AG08396 (cell line): ENCODE measurements at regions not wholly inside any gene's neighbourhood (a gene's known extent, or its start where the extent isn't known, plus 50 kb on each side); places are given as distances from the start of the nearest gene placed in this dataset.
"Not testable (repeated sequence)": the region's sequence is repeated elsewhere in the genome, so short reads cannot be mapped to it uniquely, and the experiment has no call there.

Experiments used
- DNase-seq: peaks from one replicate; pipeline ENCODE4 v3.0.0; 2012; ENCODE audit warnings: low spot score, mixed read lengths

DNA sequence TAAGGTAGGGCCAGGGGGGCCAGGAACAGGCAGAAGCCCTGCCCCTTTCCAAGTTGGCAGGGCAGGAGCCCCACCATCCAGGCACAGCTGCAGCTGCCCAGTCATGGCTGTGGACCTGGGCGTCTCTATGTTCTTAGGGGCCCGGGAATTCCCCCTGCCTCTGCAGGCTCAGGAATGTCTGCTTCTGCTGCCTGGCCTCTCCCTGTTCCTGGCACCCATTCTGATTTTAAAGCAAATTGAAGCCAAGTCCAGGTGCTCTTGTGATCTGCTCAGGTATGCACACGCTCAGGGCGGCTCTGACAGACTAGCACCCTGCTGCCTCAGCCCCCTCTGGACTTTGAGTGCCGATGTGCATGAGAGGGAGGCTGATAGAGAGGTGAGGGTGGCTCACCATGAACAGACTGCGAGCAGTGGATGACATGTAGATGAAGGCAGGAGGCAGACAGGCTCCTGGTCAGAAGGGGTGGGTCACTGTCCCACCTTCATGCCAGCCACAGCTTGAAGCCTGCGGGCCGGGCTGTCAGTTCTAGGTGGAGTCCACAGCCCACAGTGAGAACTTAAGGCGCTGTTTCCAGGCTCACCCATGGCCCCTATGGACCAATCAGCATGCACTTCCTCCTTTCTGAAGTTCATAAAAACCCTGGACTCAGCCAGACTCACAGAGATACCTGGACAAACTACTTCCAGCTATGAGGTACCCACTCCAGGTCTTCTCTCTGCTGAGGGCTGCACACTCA, 747.8 kb upstream of the GBE1 start:
- no peak for DNase-seq

DNA sequence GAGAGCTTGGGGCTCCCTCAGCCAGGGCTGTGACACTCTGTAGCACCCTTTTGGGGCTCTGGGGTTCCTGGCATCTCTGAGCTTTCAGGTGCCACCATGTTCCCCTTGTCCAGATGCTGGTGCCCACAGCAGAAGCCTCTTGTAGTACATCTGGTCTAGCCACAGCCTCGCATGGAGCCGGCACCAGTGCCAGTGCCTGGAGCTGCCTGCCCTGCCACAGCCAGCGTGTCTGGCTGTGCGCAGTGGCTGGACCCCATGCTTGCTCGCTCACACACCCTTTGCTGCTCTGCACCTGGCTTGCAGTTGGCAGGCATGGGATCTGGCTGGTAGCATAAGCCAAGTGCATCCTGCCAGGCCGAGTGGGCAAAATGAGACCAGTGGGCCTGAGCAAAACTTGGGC, 744.8 kb upstream of the GBE1 start:
- no peak for DNase-seq

DNA sequence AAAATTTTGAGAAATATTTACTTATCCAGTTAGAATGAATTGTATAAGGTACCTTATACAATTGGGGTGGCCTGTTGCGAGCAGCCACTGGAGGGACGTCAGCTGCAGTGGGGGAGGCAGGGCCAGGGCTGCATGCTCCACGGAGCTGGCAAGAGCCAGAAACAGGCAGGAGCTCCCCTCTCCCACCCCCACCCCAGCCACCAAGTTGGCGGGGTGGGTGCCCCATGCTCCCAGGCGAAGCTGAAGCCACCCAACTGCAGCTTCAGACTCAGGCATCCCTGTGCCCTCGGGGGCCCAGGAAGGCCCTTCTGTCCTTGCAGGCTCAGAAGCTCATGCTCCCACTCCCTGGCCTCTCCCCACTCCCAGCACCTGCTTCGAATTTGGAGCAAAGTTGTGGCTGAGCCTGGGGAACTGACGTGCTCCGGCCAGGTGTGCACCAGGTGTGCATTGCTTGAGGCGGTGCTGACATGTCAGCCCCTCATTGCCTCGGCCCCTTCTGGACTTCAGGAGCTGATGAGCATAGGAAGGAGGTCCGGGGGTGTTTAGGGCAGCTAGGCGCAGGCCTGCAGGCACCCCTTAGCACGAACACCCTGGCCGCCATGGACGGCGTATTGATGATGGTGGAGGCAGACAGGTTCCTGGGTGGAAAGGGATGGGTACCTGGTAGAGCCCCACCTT, 743.8 kb upstream of the GBE1 start:
- DNase-seq = no peak

DNA sequence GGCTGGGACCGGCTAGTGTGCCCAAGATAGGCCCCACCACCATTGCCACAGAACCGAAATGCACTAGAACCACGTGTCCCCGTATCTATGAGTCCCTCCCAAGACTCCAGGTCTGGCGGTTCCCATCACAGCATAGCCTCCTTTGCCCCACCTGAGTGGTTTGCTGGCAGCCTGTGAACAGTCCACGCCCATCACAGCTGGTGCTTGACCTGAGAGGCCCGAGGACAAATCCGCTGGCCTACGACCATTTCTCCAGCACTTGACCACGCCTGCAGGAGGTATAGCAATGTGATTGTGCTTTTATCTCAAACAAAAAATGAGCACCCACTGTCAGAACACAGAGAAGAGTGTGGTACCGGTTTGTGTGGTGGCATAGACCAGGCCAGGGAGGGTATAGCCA, 736.7 kb upstream of the GBE1 start:
- DNase-seq = no peak

DNA sequence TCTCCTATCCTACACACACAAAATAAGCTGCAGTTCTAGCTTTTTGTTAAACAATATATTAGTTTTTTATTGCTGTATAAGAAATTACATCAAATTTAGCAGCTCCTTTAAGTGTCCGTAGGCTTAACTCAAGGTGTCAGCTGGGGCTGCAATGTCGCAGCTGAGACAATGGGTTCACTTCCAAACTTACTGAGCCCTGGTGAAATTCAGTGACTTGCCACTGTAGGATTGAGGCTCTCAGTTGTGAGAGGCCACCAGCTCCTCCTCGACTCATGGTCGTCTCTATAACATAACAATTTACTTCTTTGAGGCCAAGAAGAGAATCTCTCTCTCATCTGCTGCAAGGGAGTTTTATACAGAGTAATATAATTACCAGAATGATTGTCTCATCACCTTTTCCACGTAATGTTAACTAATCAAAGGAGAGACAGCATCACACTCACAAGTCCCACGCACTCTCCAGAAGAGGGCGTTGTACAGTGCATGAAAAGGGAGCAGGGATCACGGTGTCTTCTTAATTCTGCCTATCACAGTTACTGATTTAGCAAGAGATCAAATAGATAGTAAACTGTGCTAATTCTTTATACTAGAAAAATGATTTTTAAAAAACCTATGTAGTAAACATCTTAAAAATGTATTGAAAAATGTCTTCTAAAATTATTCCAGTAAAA, 735.6 kb upstream of the GBE1 start:
- DNase-seq = no peak

DNA sequence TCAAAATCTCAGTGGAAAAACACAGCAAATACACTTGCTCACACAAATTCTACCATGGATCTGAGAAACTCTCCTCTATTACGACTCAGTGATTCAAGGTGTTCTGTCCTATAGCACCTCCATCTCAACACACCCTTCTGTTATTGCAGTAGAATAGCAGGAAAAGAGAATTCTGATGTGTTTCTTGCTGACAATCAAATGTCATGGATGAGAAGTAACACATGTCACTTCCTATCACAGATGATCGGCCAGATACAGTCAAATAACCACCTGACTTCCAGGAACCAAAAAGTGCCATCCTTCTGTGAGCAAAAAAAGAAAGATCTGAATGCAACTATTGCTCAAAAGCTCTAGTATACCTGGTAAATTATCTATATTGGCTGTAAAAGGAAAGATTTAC, 734.2 kb upstream of the GBE1 start:
- no peak for DNase-seq

DNA sequence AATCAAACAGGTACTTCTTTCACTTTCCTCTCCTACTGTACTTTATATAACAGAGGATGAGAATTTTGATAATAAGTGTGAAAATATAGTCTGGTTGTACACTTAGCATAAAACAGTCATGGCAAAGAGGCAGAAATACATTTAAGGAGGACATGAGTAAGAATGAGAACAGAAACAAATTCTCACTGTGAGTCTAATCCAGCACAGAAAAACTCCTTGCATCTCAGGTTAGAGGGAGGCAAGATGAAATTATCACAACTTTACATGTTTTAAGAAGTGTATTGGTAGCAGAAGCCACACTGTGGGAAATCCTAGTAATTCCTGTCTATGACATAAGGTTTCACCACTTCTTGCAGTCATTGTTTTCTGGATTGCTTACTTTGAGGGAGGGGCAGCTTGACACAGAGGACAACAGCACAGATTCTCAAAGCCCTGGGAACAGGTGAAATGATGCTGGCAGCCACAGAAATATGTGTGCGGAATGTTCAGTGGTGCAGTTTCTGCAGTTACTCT, 733.6 kb upstream of the GBE1 start:
- no peak for DNase-seq

DNA sequence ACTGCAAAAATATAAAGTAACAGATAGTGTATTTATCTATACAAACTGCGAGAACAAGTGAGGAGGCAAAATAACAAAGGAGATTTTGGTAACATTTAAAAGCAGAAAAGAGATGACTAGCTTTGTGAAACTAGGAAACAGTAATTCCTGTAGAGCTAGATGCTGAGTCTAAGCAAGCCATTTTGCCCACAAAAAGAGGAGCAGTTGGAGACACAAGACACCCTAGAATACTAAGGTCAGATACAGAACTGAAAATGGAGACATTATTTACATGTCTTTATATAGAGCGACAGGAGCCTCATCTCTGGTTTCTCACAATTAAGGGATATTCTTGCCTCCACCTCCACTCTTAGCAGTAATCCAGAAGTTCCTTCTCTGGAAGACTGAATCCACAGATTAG, 732.4 kb upstream of the GBE1 start:
- DNase-seq = no peak

DNA sequence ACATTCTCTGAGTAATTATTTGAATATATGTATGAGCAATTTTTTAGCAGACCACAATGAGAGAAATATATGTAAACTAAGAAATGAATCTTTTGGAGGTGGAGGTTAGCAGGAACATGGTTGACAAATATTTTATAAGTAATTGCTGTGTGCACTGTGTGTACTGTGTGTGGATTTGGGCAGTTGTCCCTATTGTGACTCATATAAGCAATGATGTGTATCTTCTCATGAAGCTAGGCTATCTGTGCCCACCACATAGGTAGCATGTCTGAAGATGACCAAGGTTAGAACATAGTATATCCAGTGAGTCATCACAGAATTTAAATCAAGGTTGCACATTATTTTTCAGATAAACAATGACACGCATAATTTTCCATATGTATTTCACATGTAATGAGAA, 713.9 kb upstream of the GBE1 start:
- no peak for DNase-seq

DNA sequence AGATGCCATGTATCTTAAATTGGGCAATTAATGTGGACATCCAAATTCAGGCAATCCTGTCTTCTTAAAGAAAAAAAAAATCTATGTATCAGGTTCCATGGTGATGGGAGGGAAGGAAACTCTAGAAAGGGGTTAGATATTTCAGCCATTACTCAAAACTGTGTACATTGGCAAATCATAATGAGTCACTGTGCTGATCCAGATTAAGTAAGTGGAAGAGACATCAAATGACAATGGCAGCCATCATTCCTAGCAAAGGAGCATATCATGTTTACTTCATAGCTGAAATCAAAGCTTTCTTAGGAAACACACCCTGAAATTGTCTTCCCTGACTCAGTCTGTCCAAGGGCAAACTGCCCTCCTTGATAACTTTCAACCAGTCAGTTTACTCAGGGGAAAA, 713.3 kb upstream of the GBE1 start:
- DNase-seq = no peak

DNA sequence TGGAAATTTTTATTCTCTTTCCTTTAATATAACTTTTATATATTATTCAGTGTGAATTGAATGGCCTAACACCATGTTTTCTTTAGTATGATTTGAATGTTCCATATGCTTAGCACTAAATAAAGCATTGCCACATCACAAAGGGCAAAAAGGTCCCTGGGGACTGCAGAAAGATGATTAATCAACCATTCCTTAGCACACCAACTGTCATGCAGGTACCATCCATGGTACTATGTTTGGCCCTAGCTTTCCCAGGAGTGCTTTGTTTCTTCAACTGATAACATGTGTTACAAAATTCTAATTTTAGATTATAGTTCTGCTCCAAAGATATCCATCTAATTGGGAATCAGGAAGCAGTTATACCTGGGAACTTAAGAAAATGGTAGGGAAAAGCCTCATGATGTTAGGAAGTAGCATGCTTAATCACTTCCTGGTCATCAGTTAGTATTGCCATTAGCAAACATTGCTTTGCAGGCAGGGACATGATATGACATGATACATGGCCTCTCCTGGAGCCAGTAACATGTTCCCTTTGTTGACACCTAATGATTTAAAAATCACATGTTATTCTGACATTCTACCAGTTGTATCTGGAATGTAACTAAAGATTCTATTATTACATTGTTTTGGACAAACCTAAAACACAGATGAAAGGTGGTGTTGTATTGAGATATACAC, 712.6 kb upstream of the GBE1 start:
- no peak for DNase-seq

DNA sequence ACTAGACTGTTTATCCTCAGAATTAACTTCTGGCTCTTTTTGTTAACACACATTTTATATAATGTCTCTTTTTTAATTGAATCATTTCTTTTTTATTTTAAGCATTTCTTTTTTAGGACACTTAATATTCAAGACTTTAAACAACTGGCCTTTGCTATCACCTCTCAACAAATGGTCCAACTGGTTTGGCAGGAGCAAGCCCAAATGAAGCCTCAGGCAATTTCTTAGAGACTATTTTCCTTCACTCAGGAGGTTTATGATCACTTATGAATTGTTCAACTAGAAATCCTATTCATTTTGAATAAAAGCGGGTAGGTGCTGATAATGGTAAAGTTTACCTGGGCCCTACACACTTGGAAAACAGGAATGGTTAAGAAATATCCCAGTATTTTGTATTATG, 705.6 kb upstream of the GBE1 start:
- no peak for DNase-seq

DNA sequence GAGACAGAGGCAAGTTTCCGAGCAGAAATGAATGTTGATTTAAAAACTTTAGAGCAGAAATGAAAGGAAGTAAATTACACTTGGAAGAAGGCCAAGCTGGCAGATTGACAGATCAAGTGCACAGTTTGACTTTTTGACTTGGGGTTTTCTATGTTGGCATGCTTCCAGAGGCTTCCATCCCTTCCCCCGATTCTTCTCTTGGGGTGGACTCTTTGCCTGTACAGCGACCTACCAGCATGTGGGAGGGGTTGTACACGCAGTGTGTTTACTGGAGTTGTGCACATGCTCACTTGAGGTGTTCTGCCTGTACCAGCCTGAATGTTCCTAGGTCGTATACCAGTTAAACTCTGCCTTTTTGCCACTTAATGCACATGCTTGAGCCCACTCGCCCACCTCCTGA, 701.5 kb upstream of the GBE1 start:
- DNase-seq = no peak

DNA sequence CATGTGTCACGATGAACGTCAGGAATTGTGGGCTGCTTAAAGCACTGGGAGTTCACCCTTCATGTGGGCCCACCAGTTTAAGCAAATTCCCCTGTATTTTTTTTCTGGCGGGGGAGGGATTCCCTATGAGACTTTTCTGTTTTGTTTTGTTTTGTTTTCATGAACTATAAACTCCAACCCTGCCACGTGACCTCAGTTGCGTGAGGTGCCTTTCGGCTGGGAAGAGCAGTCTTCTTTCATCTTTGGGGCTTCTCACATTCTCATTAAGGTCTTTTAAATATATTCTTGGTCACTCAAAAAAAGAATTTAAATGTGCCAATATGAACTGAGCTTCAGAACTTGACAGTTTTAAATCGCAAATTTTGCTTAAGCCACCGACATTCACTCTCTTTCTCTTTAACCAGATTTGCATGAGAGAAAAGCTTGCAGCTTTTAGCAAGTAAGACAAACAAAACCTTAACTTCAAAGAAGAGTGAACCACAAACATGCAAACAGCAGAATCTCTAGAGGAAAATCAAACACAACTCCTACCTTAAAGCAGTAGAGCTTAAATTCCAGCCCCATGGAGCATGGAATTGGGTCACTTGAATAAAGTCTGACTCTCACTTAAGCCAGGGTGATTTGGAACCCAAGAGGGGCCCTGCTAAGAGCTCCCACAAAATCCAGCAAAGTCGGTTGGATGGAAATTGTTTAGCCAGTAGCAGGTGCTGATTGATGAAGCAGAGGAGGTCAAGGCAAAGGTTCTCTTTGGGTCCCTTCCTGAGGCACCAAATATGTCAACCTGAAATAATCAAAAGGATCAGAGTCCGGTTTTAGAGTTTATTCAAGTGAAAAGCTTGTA, 699.8 kb upstream of the GBE1 start:
- DNase-seq = no peak

DNA sequence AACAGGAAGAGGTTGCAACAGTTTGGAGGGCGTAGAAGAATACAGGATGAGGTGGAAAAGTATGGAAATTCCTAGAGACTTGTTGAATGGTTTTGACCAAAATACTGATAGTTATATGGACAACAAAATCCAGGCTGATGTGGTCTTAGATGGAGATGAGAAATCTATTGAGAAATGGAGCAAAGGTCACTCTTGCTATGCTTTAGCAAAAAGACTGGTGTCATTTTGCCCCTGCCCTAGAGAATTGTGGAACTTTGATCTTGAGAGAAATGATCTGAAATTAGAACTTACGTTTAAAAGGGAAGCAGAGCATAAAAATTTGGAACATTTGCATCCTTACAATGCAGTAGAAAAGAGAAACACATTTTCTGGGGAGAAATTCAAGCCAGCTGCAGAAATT, 686.9 kb upstream of the GBE1 start:
- DNase-seq = no peak

DNA sequence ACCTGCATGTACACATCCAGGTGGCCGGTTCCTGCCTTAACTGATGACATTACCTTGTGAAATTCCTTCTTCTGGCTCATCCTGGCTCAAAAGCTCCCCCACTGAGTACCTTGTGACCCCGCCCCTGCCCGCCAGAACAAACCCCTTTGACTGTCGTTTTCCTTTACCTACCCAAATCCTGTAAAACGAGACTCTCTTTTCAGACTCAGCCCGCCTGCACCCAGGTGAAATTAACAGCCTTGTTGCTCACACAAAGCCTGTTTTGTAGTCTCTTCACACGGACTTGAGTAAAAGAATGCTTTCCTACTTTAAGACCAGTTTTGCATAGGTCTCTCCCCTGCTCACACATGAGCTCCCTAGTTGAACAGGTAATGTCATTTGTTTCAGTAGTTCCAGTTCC, 667.4 kb upstream of the GBE1 start:
- DNase-seq = not testable (repeated sequence)

DNA sequence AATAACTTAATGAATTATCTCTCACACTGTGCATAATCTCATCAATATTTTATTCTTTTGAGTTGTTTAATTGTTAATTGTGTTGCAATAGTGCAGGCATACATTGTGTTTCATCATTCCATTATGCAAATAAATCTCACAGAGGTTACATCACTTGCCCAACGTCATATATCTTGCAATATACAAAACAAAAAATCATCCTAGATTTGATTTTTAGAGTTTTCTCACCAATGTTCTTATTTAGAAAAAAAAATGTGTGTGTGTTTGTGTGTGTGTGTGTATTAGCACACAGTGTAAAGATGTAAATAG, 662.5 kb upstream of the GBE1 start:
- no peak for DNase-seq

DNA sequence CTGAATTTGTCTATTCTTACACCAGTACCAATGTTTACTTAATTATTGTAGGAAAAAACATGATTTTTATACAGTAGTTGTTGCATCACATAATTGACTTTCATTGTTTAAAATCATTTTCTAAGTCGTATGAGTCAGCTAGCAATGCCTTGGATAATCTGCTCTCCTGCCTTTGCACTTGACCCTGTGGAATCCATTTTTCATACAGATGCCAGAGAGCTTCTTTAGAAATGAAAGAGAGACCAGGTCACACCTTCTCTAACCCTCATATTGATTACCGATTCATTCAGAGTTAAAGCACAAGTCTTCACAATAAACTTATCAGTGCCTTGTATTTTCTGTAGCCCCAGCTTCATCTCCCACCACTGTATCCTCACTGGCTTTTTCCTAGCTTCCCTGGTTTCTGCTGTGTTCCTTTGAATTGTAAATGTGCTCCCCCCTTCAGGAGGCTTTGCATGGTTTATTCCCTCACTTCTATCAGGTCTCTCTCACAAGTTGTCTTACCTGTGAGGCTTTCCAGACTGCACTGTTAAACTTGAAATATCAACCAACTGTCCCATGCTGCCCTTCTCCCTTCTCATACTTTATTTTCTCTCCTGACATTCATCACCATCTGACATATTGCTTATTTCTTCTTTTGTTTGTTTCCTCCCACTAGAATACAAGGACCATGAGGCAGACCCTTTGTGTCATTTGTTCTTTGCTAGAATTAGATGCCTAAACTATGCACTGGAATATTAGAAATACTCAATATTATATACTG, 662.0 kb upstream of the GBE1 start:
- DNase-seq = no peak

DNA sequence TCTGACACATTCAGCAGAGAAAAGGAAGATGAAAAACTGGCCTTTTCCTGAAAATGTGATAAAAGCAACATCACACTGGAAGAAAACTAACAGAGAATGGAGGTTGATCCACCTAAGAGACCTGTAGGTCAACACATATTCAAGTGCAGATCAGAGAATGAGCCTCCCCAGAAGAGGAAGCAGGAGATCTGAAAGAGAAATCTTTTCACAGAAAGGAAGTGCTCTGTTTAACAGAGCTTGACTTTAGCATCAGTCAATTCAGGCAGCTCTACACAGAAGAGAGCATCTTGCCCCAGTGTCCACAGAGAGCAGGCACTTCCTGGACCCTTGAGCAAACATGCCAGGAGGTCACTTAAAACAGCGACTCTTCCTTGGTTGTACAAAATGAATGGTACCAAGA, 655.4 kb upstream of the GBE1 start:
- no peak for DNase-seq

DNA sequence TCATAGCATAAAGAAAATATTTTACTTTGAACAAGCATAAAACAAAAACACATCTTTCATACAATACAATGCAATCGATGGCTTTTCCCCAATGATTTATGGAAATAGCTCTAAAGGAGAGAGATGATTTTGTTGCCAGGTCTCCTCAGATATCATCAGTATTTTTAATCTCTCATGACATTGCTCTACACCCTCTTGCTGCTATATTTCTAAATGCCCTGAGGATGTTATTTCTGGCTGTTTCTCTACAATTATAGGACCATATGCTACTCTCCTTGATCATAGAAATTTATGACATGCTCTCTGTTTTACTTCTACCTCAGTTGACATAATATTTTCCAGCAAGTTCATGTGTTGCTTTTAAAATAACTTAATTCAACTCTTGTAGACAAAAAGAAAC, 654.9 kb upstream of the GBE1 start:
- DNase-seq = no peak

DNA sequence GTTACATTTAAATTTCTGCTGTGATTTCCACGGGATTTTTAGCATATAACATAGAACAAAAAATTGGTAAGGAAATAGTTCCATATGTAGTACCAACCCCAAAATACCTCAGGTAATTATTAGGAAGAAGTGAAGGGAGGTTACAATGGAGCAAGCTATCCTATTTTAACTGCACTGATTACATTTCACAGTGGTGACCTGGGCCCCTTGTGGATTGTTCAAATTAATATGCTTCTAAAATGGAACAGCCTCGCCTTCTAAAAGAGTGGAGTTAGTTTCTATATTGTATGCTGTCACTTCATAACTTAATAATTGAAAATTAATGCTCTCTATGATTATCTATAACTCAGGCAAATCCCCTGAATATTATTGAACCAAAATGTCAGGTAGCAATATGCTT, 651.7 kb upstream of the GBE1 start:
- DNase-seq = no peak
